HG03378 (cell line): ENCODE measurements at regions not wholly inside any gene's neighbourhood (a gene's known extent, or its start where the extent isn't known, plus 50 kb on each side); places are given as distances from the start of the nearest gene placed in this dataset.

Experiments used
- ATAC-seq: cut with Tn5 transposase; IDR thresholded peaks from one replicate; pipeline ENCODE4 v1.9.1; 2021; ENCODE audit warnings: mild to moderate bottlenecking, moderate library complexity; ENCODE audit not compliant: unreplicated experiment

GRCh38 chr1:218965821-218966220 is 207.9 kb upstream of the LYPLAL1 start:
- no peak for ATAC-seq

- ATAC-seq: no peak
Observed at GRCh38 chr1:218967254-218967653, 206.4 kb upstream of the LYPLAL1 start.

- ATAC-seq: no peak
Observed at GRCh38 chr1:218967836-218968235, 205.8 kb upstream of the LYPLAL1 start.

GRCh38 chr1:218969006-218969405 is 204.7 kb upstream of the LYPLAL1 start:
- no peak for ATAC-seq

GRCh38 chr1:218970397-218970990 is 203.2 kb upstream of the LYPLAL1 start:
- no peak for ATAC-seq

- ATAC-seq: no peak
Observed at GRCh38 chr1:218971156-218971555, 202.5 kb upstream of the LYPLAL1 start.

- ATAC-seq: no peak
Observed at GRCh38 chr1:218980881-218981280, 192.8 kb upstream of the LYPLAL1 start.

- no peak for ATAC-seq
Observed at GRCh38 chr1:218982482-218982881, 191.2 kb upstream of the LYPLAL1 start.

- ATAC-seq: no peak
Observed at GRCh38 chr1:218983433-218983832, 190.2 kb upstream of the LYPLAL1 start.

- ATAC-seq: no peak
Observed at GRCh38 chr1:218983848-218984247, 189.8 kb upstream of the LYPLAL1 start.

- ATAC-seq: no peak
Observed at GRCh38 chr1:218985424-218985984, 188.2 kb upstream of the LYPLAL1 start.

GRCh38 chr1:218986816-218987215 is 186.9 kb upstream of the LYPLAL1 start:
- no peak for ATAC-seq

- no peak for ATAC-seq
Observed at GRCh38 chr1:218990019-218990418, 183.7 kb upstream of the LYPLAL1 start.

GRCh38 chr1:218991089-218991488 is 182.6 kb upstream of the LYPLAL1 start:
- ATAC-seq: no peak

GRCh38 chr1:218994615-218995014 is 179.1 kb upstream of the LYPLAL1 start:
- no peak for ATAC-seq

- ATAC-seq: no peak
Observed at GRCh38 chr1:218995091-218995665, 178.5 kb upstream of the LYPLAL1 start.

- no peak for ATAC-seq
Observed at GRCh38 chr1:218996362-218996761, 177.3 kb upstream of the LYPLAL1 start.

GRCh38 chr1:219000005-219000404 is 173.7 kb upstream of the LYPLAL1 start:
- no peak for ATAC-seq

- no peak for ATAC-seq
Observed at GRCh38 chr1:219000631-219001030, 173.0 kb upstream of the LYPLAL1 start.

GRCh38 chr1:219010720-219011119 is 163.0 kb upstream of the LYPLAL1 start:
- no peak for ATAC-seq

GRCh38 chr1:219020386-219020785 is 153.3 kb upstream of the LYPLAL1 start:
- no peak for ATAC-seq

GRCh38 chr1:219020846-219021245 is 152.8 kb upstream of the LYPLAL1 start:
- no peak for ATAC-seq
